ENCODE measurements at regions not wholly inside any gene's neighbourhood (a gene's known extent, or its start where the extent isn't known, plus 50 kb on each side); places are given as distances from the start of the nearest gene placed in this dataset.

- DNase-seq: peak; percentile 25
These were observed 607.3 kb downstream of the NCAM2 start for GRCh38 chr21:21605521-21605920.

- DNase-seq: no peak
These were observed 607.8 kb downstream of the NCAM2 start for GRCh38 chr21:21606041-21606440.

GRCh38 chr21:21612466-21612865, 614.3 kb downstream of the NCAM2 start:
- no peak for DNase-seq

GRCh38 chr21:21614966-21615365, 616.8 kb downstream of the NCAM2 start:
- DNase-seq: no peak

GRCh38 chr21:21622460-21623234, 624.4 kb downstream of the NCAM2 start:
- no peak for DNase-seq

- no peak for DNase-seq
These were observed 626.5 kb downstream of the NCAM2 start for GRCh38 chr21:21624674-21625073.

GRCh38 chr21:21631961-21632360, 633.8 kb downstream of the NCAM2 start:
- DNase-seq: no peak

GRCh38 chr21:21632926-21633325, 634.7 kb downstream of the NCAM2 start:
- no peak for DNase-seq

GRCh38 chr21:21661741-21662140, 663.5 kb downstream of the NCAM2 start:
- no peak for DNase-seq

- DNase-seq: no peak
These were observed 664.6 kb downstream of the NCAM2 start for GRCh38 chr21:21662776-21663175.

- DNase-seq: no peak
These were observed 666.7 kb downstream of the NCAM2 start for GRCh38 chr21:21664871-21665270.

- no peak for DNase-seq
These were observed 668.5 kb downstream of the NCAM2 start for GRCh38 chr21:21666689-21667088.

GRCh38 chr21:21668198-21668597, 670.0 kb downstream of the NCAM2 start:
- DNase-seq: no peak

GRCh38 chr21:21673959-21674358, 675.8 kb downstream of the NCAM2 start:
- no peak for DNase-seq

GRCh38 chr21:21675601-21676000, 677.4 kb downstream of the NCAM2 start:
- no peak for DNase-seq

- DNase-seq: no peak
These were observed 684.0 kb downstream of the NCAM2 start for GRCh38 chr21:21682172-21682571.

- peak; percentile 3 for DNase-seq
These were observed 690.7 kb downstream of the NCAM2 start for GRCh38 chr21:21688889-21689288.

- DNase-seq: no peak
These were observed 692.0 kb downstream of the NCAM2 start for GRCh38 chr21:21690068-21690665.

- DNase-seq: peak; percentile 35
These were observed 714.7 kb downstream of the NCAM2 start for GRCh38 chr21:21712748-21713520.

- DNase-seq: peak; percentile 56
These were observed 715.5 kb downstream of the NCAM2 start for GRCh38 chr21:21713651-21714180.

GRCh38 chr21:21714426-21714825, 716.2 kb downstream of the NCAM2 start:
- DNase-seq: peak; percentile 24

- DNase-seq: peak; percentile 3
These were observed 717.2 kb downstream of the NCAM2 start for GRCh38 chr21:21715266-21715969.

GRCh38 chr21:21722731-21723130, 724.5 kb downstream of the NCAM2 start:
- DNase-seq: no peak
